ENCODE measurements at regions not wholly inside any gene's neighbourhood (a gene's known extent, or its start where the extent isn't known, plus 50 kb on each side); places are given as distances from the start of the nearest gene placed in this dataset.

DNA sequence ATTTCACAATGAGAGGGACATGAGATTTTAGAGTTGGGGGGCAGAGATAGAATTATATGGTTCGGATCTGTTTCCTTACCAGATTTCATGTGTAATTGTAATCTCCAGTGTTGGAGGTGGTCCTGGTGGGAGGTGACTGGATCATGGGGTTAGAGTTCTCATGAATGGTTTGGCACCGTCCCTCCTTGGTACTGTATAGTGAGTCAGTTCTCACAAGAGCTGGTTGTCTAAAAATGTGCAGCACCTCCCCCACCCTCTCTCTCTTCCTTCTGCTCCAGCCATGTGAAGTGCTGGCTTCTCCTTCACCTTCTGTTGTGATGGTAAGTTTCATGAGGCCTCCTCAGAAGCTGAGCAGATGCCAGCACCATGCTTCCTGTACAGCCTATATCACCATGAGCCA is 138.1 kb downstream of the SCG2 start (continued):
- TF ChIP-seq, protein P1, sequence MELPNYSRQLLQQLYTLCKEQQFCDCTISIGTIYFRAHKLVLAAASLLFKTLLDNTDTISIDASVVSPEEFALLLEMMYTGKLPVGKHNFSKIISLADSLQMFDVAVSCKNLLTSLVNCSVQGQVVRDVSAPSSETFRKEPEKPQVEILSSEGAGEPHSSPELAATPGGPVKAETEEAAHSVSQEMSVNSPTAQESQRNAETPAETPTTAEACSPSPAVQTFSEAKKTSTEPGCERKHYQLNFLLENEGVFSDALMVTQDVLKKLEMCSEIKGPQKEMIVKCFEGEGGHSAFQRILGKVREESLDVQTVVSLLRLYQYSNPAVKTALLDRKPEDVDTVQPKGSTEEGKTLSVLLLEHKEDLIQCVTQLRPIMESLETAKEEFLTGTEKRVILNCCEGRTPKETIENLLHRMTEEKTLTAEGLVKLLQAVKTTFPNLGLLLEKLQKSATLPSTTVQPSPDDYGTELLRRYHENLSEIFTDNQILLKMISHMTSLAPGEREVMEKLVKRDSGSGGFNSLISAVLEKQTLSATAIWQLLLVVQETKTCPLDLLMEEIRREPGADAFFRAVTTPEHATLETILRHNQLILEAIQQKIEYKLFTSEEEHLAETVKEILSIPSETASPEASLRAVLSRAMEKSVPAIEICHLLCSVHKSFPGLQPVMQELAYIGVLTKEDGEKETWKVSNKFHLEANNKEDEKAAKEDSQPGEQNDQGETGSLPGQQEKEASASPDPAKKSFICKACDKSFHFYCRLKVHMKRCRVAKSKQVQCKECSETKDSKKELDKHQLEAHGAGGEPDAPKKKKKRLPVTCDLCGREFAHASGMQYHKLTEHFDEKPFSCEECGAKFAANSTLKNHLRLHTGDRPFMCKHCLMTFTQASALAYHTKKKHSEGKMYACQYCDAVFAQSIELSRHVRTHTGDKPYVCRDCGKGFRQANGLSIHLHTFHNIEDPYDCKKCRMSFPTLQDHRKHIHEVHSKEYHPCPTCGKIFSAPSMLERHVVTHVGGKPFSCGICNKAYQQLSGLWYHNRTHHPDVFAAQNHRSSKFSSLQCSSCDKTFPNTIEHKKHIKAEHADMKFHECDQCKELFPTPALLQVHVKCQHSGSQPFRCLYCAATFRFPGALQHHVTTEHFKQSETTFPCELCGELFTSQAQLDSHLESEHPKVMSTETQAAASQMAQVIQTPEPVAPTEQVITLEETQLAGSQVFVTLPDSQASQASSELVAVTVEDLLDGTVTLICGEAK (IDR thresholded peaks at IDR 0.05), result no peak
- TF ChIP-seq, protein P1 (CRISPR knock-in tag; IDR thresholded peaks at IDR 0.05), result no peak
- TF ChIP-seq ZSCAN5A (CRISPR knock-in tag; IDR thresholded peaks at IDR 0.05; ENCODE audit: borderline replicate concordance) (no peak), SP4 (CRISPR knock-in tag; IDR thresholded peaks at IDR 0.05) (no peak), NCOA2 (CRISPR knock-in tag; IDR thresholded peaks at IDR 0.05) (no peak)

All from HepG2 (cell line).